Activated T-helper 2 cell treated with anti-CD3 and anti-CD28 coated beads, Interferon-gamma antibody, Interleukin-2, Interleukin-4, amounts not matched to agents 10 μg/mL and 5 μg/mL and 100 μg/mL, durations not matched to agents 14 hours and 24 hours and 36 hours (primary cell): ENCODE measurements at regions not wholly inside any gene's neighbourhood (a gene's known extent, or its start where the extent isn't known, plus 50 kb on each side); places are given as distances from the start of the nearest gene placed in this dataset.
"Not testable (repeated sequence)": the region's sequence is repeated elsewhere in the genome, so short reads cannot be mapped to it uniquely, and the experiment has no call there.

ENCODE experiments used
- DNase-seq: peaks from one replicate; pipeline ENCODE4 v3.0.0; 2021; ENCODE audit warnings: low spot score
- H3K27ac Mint-ChIP-seq: one replicate; pipeline ENCODE4 v1.8.0; 2021; ENCODE audit warnings: mixed read lengths
- H3K27me3 Mint-ChIP-seq: one replicate; pipeline ENCODE4 v1.8.0; 2021; ENCODE audit warnings: low read depth, mixed read lengths
- H3K36me3 Mint-ChIP-seq: one replicate; pipeline ENCODE4 v1.8.0; 2021; ENCODE audit warnings: low read depth, mixed read lengths
- H3K4me1 Mint-ChIP-seq: one replicate; pipeline ENCODE4 v1.8.0; 2021; ENCODE audit warnings: low read depth, mixed read lengths
- H3K4me3 Mint-ChIP-seq: one replicate; pipeline ENCODE4 v1.8.0; 2021; ENCODE audit warnings: low read depth, mild to moderate bottlenecking, moderate library complexity, mixed read lengths
- H3K9me3 Mint-ChIP-seq: one replicate; pipeline ENCODE4 v1.8.0; 2021; ENCODE audit warnings: mixed read lengths
- intact Hi-C: fragments of 100-400 bp; cut with micrococcal nuclease; formaldehyde crosslinking; loops from one replicate; pipeline ENCODE4 v1.15.1; 2023

GRCh38 chr6:9159051-9159450 lies 723.7 kb upstream of the SLC35B3 start:
- H3K9me3 Mint-ChIP-seq = peaks cover 20% of the 10 kb centered on the region

GRCh38 chr6:9155836-9156235 lies 720.5 kb upstream of the SLC35B3 start:
- Mint-ChIP-seq H3K36me3 (no peaks in the 10 kb centered on the region), H3K9me3 (peaks cover 3% of the 10 kb centered on the region), H3K27me3 (no peaks in the 10 kb centered on the region), H3K4me1 (no peaks in the 10 kb centered on the region), H3K27ac (no peak overlapping the region), H3K4me3 (no peak overlapping the region)
- intact Hi-C loops = no loop called here
- no peak for DNase-seq

More at GRCh38 chr6:9159051-9159450, 723.7 kb upstream of the SLC35B3 start:
- intact Hi-C loops = no loop called here
- no peak for DNase-seq
- no peak overlapping the region for H3K27ac Mint-ChIP-seq
- H3K27me3 Mint-ChIP-seq = no peaks in the 10 kb centered on the region
- no peak overlapping the region for H3K4me3 Mint-ChIP-seq
- no peaks in the 10 kb centered on the region for H3K36me3 Mint-ChIP-seq
- no peaks in the 10 kb centered on the region for H3K4me1 Mint-ChIP-seq

GRCh38 chr6:9143140-9143539 lies 707.8 kb upstream of the SLC35B3 start:
- H3K27ac Mint-ChIP-seq = no peak overlapping the region
- peaks cover 12% of the 10 kb centered on the region for H3K9me3 Mint-ChIP-seq
- no peaks in the 10 kb centered on the region for H3K27me3 Mint-ChIP-seq
- H3K36me3 Mint-ChIP-seq = no peaks in the 10 kb centered on the region
- DNase-seq = no peak
- no peak overlapping the region for H3K4me3 Mint-ChIP-seq
- no peaks in the 10 kb centered on the region for H3K4me1 Mint-ChIP-seq
- intact Hi-C loops = no loop called here

GRCh38 chr6:9140951-9141460 lies 705.7 kb upstream of the SLC35B3 start:
- no peak overlapping the region for H3K27ac Mint-ChIP-seq
- H3K9me3 Mint-ChIP-seq = peaks cover 12% of the 10 kb centered on the region
- no peaks in the 10 kb centered on the region for H3K36me3 Mint-ChIP-seq
- intact Hi-C loops = no loop called here
- H3K27me3 Mint-ChIP-seq = no peaks in the 10 kb centered on the region
- no peak for DNase-seq
- H3K4me3 Mint-ChIP-seq = no peak overlapping the region
- no peaks in the 10 kb centered on the region for H3K4me1 Mint-ChIP-seq

GRCh38 chr6:9140172-9140571 lies 704.8 kb upstream of the SLC35B3 start:
- Mint-ChIP-seq H3K9me3 (peaks cover 12% of the 10 kb centered on the region), H3K36me3 (no peaks in the 10 kb centered on the region), H3K4me3 (no peak overlapping the region), H3K4me1 (no peaks in the 10 kb centered on the region), H3K27ac (no peak overlapping the region), H3K27me3 (no peaks in the 10 kb centered on the region)
- DNase-seq = no peak
- intact Hi-C loops = no loop called here

GRCh38 chr6:9139746-9140145 lies 704.4 kb upstream of the SLC35B3 start:
- DNase-seq = no peak
- H3K4me3 Mint-ChIP-seq = no peak overlapping the region
- H3K4me1 Mint-ChIP-seq = no peaks in the 10 kb centered on the region
- intact Hi-C loops = no loop called here
- no peaks in the 10 kb centered on the region for H3K27me3 Mint-ChIP-seq
- no peak overlapping the region for H3K27ac Mint-ChIP-seq
- no peaks in the 10 kb centered on the region for H3K36me3 Mint-ChIP-seq
- H3K9me3 Mint-ChIP-seq = peaks cover 11% of the 10 kb centered on the region

- Mint-ChIP-seq H3K4me3 (no peak overlapping the region), H3K36me3 (no peaks in the 10 kb centered on the region), H3K9me3 (peaks cover 6% of the 10 kb centered on the region), H3K27ac (no peak overlapping the region), H3K4me1 (no peaks in the 10 kb centered on the region), H3K27me3 (no peaks in the 10 kb centered on the region)
- DNase-seq = no peak
- intact Hi-C loops = no loop called here
These were observed 703.6 kb upstream of the SLC35B3 start for GRCh38 chr6:9138936-9139335.

GRCh38 chr6:9136141-9136822 lies 700.9 kb upstream of the SLC35B3 start:
- DNase-seq = no peak
- Mint-ChIP-seq H3K9me3 (no peaks in the 10 kb centered on the region), H3K27ac (no peak overlapping the region), H3K36me3 (no peaks in the 10 kb centered on the region), H3K4me1 (no peaks in the 10 kb centered on the region), H3K27me3 (no peaks in the 10 kb centered on the region), H3K4me3 (no peak overlapping the region)
- intact Hi-C loops = no loop called here

- Mint-ChIP-seq H3K36me3 (no peaks in the 10 kb centered on the region), H3K27ac (no peak overlapping the region), H3K4me3 (no peak overlapping the region), H3K9me3 (no peaks in the 10 kb centered on the region), H3K27me3 (no peaks in the 10 kb centered on the region), H3K4me1 (no peaks in the 10 kb centered on the region)
- intact Hi-C loops = no loop called here
- DNase-seq = no peak
These were observed 696.3 kb upstream of the SLC35B3 start for GRCh38 chr6:9131616-9132015.

- intact Hi-C loops = no loop called here
- no peak for DNase-seq
- Mint-ChIP-seq H3K27ac (no peak overlapping the region), H3K27me3 (no peaks in the 10 kb centered on the region), H3K4me1 (no peaks in the 10 kb centered on the region), H3K36me3 (no peaks in the 10 kb centered on the region), H3K4me3 (no peak overlapping the region), H3K9me3 (no peaks in the 10 kb centered on the region)
These were observed 695.9 kb upstream of the SLC35B3 start for GRCh38 chr6:9131201-9131600.

GRCh38 chr6:9128970-9129369 lies 693.6 kb upstream of the SLC35B3 start:
- H3K27ac Mint-ChIP-seq = no peak overlapping the region

GRCh38 chr6:9126878-9127560 lies 691.7 kb upstream of the SLC35B3 start:
- Mint-ChIP-seq H3K9me3 (no peaks in the 10 kb centered on the region), H3K4me3 (no peak overlapping the region), H3K4me1 (no peaks in the 10 kb centered on the region), H3K27ac (no peak overlapping the region), H3K27me3 (no peaks in the 10 kb centered on the region), H3K36me3 (no peaks in the 10 kb centered on the region)
- intact Hi-C loops = no loop called here
- no peak for DNase-seq

More at GRCh38 chr6:9128970-9129369, 693.6 kb upstream of the SLC35B3 start:
- Mint-ChIP-seq H3K27me3 (no peaks in the 10 kb centered on the region), H3K4me1 (no peaks in the 10 kb centered on the region), H3K9me3 (no peaks in the 10 kb centered on the region), H3K36me3 (no peaks in the 10 kb centered on the region), H3K4me3 (no peak overlapping the region)
- intact Hi-C loops = no loop called here
- DNase-seq = no peak

- intact Hi-C loops, H3K4me3 Mint-ChIP-seq, H3K4me1 Mint-ChIP-seq, H3K9me3 Mint-ChIP-seq, H3K36me3 Mint-ChIP-seq, DNase-seq, H3K27ac Mint-ChIP-seq, H3K27me3 Mint-ChIP-seq: not testable (repeated sequence)
These were observed 690.7 kb upstream of the SLC35B3 start for GRCh38 chr6:9126034-9126433.
